ENCODE measurements at regions not wholly inside any gene's neighbourhood (a gene's known extent, or its start where the extent isn't known, plus 50 kb on each side); places are given as distances from the start of the nearest gene placed in this dataset.

DNA sequence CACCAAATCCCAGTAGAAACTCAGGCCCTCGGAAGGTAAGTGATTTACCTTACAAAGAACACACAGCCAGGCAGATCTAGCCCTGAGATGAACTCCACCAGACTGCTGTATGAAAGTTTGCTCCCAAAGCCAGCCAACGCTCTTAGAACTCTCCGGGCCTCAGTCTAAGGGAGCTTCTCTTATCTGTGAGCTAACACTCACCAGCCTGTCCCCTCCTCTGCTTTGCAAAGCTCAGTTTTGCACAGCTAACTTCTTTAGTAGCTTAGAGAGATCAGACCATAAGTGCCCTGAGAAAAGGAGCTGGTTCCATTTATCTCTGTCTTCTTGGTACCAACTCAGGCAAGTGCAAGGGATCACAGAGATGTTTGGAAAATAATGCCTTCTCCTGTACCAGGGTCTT, 195.8 kb upstream of the JUN start:
- Histone ChIP-seq H3K56ac (replicated peaks; ENCODE audit: insufficient read length, low read depth, low read length) (no peak overlapping the region), H4K8ac (ENCODE audit: extremely low read depth, insufficient read depth, low read length) (no peak overlapping the region), H3K4me1 (replicated peaks in 1 of 4; ENCODE audit: control insufficient read depth in 3 of 4, insufficient read depth in 4 of 4, low read length in 3 of 4) (peaks cover 0 to 10% (median 6%) of the 10 kb centered on the region in 4 experiments; a peak in 5 of 7 replicates), H4K5ac (ENCODE audit: insufficient read length, low read depth, low read length) (no peak overlapping the region), H3K23me2 (ENCODE audit: low read depth, low read length) (no peaks in the 10 kb centered on the region; the same call in 1 of the 2 replicates), H3K9me3 (ENCODE audit: insufficient read depth in 2 of 2, low read depth in 1 of 2, low read length in 1 of 2) (no peaks in the 10 kb centered on the region), H3K36me3 (ENCODE audit: control insufficient read depth in 2 of 4, insufficient read depth in 4 of 4, low read length in 3 of 4) (no peaks in the 10 kb centered on the region), H3K9ac (replicated peaks in 1 of 4; ENCODE audit: extremely low read depth in 1 of 4, low read depth in 3 of 4, low read length in 3 of 4) (no peak overlapping the region), H4K20me1 (replicated peaks in 1 of 2; ENCODE audit: control insufficient read depth in 1 of 2, insufficient read depth in 2 of 2, low read length in 2 of 2) (no peaks in the 10 kb centered on the region), H2AFZ (ENCODE audit: low read length) (no peak overlapping the region), H3K27ac (ENCODE audit: low read depth, low read length) (no peak overlapping the region), H2BK5ac (ENCODE audit: low read depth, low read length) (no peak overlapping the region), H3K23ac (ENCODE audit: insufficient read length) (no peak overlapping the region), H3K79me2 (ENCODE audit: control insufficient read depth in 1 of 2, insufficient read depth in 2 of 2, low read length in 2 of 2) (no peaks in the 10 kb centered on the region), H3K4me3 (ENCODE audit: extremely low read depth in 1 of 4, insufficient read depth in 2 of 4, low read depth in 3 of 4, low read length in 4 of 4) (no peak overlapping the region), H3K18ac (ENCODE audit: extremely low read depth, low read length) (no peak overlapping the region), H2BK15ac (ENCODE audit: low read length) (no peak overlapping the region), H3K14ac (ENCODE audit: insufficient read length) (no peak overlapping the region), H2BK120ac (replicated peaks; ENCODE audit: low read depth, low read length) (no peak overlapping the region), H3K4me2 (ENCODE audit: insufficient read depth in 1 of 2, low read depth in 2 of 2, low read length in 2 of 2) (no peak overlapping the region), H3K4ac (replicated peaks; ENCODE audit: insufficient read length, low read depth, low read length) (no peak overlapping the region), H2AK5ac (ENCODE audit: low read depth, low read length) (no peak overlapping the region), H3K79me1 (ENCODE audit: low read depth, low read length) (no peaks in the 10 kb centered on the region), H2BK12ac (ENCODE audit: low read depth, low read length) (no peak overlapping the region), H4K91ac (replicated peaks; ENCODE audit: insufficient read length, low read length) (no peak overlapping the region), H3K27me3 (replicated peaks in 1 of 4; ENCODE audit: control insufficient read depth in 3 of 4, extremely low read depth in 1 of 4, insufficient read depth in 3 of 4, low read length in 3 of 4) (no peaks in the 10 kb centered on the region; a peak in 1 of 7 replicates), H2BK20ac (ENCODE audit: low read length) (no peak overlapping the region)
- TF ChIP-seq SIN3A (conservative IDR thresholded peaks at IDR 0.05 in 1 of 2, IDR thresholded peaks at IDR 0.05 in 1 of 2; ENCODE audit: low read depth in 1 of 2, low read length in 2 of 2) (no peak), TAF1 (IDR thresholded peaks at IDR 0.05; ENCODE audit: low read depth, low read length) (no peak), KDM1A (IDR thresholded peaks at IDR 0.05; ENCODE audit: borderline replicate concordance, low read length) (no peak), CBX8 (IDR thresholded peaks at IDR 0.05; ENCODE audit: borderline replicate concordance, low read depth, low read length) (no peak), SP1 (IDR thresholded peaks at IDR 0.05; ENCODE audit: low read depth, low read length) (no peak), GABPA (IDR thresholded peaks at IDR 0.05; ENCODE audit: borderline replicate concordance, insufficient read depth, low read length) (no peak)
- 91% methylated on average over 3 of the region's 3 CpGs; no CpG with 5 or more reads in 1 of the 2 experiments for WGBS, 2 experiments (ENCODE audit: extremely low coverage in 1 of 2, insufficient coverage in 1 of 2, insufficient read length in 1 of 2, insufficient replicate concordance in 2 of 2, low coverage in 1 of 2, low lambda C conversion rate in 2 of 2, missing lambda C conversion rate in 1 of 2)
- DNase-seq (ENCODE audit: low read depth in 1 of 2, low spot score in 2 of 2) (peak in 1 of 2 experiments; percentile 35), FAIRE-seq (no peak)
- CTCF ChIA-PET (ENCODE audit: partially characterized antibody): interaction anchor here (0.6 to 1.2 kb wide), 2 partner anchors 11 to 99 kb away, joined by 3 to 4 read pairs; no protein-coding TSS in a partner anchor
- POLR2A ChIA-PET (ENCODE audit: partially characterized antibody): no interaction called here

Measured in H1 (cell line).